Keratinocyte (primary cell): ENCODE measurements at regions not wholly inside any gene's neighbourhood (a gene's known extent, or its start where the extent isn't known, plus 50 kb on each side); places are given as distances from the start of the nearest gene placed in this dataset.

Experiments used
- DNase-seq: peaks from one replicate; pipeline ENCODE4 v3.0.0-alpha.2; 2011; ENCODE audit warnings: low read depth, missing footprints, low spot score
- FAIRE-seq: peaks from 2 replicates; lab custom pipeline; 2011; peaks lifted over from hg19 to GRCh38; lab: Jason Lieb, UNC
- H2AFZ ChIP-seq: 2 replicates; pipeline ENCODE4 v1.6.0; 2012; ENCODE audit warnings: low read length, control low read depth, inconsistent platforms; ENCODE audit not compliant: control insufficient read depth
- H3K27ac ChIP-seq: 2 replicates; pipeline ENCODE4 v1.5.1; 2011; ENCODE audit warnings: low read length; ENCODE audit not compliant: control insufficient read depth, insufficient read depth
- H3K27me3 ChIP-seq: 3 replicates; pipeline ENCODE4 v1.6.0; 2011; ENCODE audit warnings: low read length; ENCODE audit not compliant: control insufficient read depth, insufficient read depth; ENCODE audit errors: extremely low read depth
- H3K36me3 ChIP-seq, 2 experiments: 2 replicates in 1 of 2; 3 replicates in 1 of 2; pipeline ENCODE4 v1.5.1; 2011; ENCODE audit warnings: low read length in 2 of 2, mild to moderate bottlenecking in 1 of 2; ENCODE audit not compliant: control insufficient read depth in 2 of 2, insufficient read depth in 2 of 2; ENCODE audit errors: extremely low read depth in 1 of 2
- H3K4me1 ChIP-seq: 3 replicates; pipeline ENCODE4 v1.5.1; 2011; ENCODE audit warnings: low read length; ENCODE audit not compliant: control insufficient read depth, insufficient read depth; ENCODE audit errors: extremely low read depth
- H3K4me2 ChIP-seq: 3 replicates; pipeline ENCODE4 v1.6.0; 2011; ENCODE audit warnings: low read depth, low read length; ENCODE audit not compliant: control insufficient read depth, insufficient read depth; ENCODE audit errors: extremely low read depth
- H3K4me3 ChIP-seq, 3 experiments: fragments of 200-600 bp in 1 of 3; sonication (generic) in 1 of 3; 2 replicates in 2 of 3; 3 replicates in 1 of 3; pipeline ENCODE4 v1.5.1; 2011 to 2016; ENCODE audit warnings: low read length in 3 of 3, mild to moderate bottlenecking in 3 of 3, control low read depth in 2 of 3, inconsistent platforms in 1 of 3, low read depth in 1 of 3, mixed read lengths in 1 of 3, mixed run types in 1 of 3, moderate library complexity in 1 of 3; ENCODE audit not compliant: control insufficient read depth in 2 of 3, insufficient read depth in 2 of 3; ENCODE audit errors: extremely low read depth in 1 of 3
- H3K79me2 ChIP-seq: 2 replicates; pipeline ENCODE4 v1.6.0; 2012; ENCODE audit warnings: low read length; ENCODE audit not compliant: control insufficient read depth, insufficient read depth
- H3K9ac ChIP-seq: 3 replicates; pipeline ENCODE4 v1.6.0; 2011; ENCODE audit warnings: low read length; ENCODE audit not compliant: control insufficient read depth, insufficient read depth; ENCODE audit errors: extremely low read depth
- H3K9me1 ChIP-seq: 3 replicates; pipeline ENCODE4 v1.6.0; 2011; ENCODE audit warnings: low read length; ENCODE audit not compliant: control insufficient read depth, insufficient read depth; ENCODE audit errors: extremely low read depth
- H3K9me3 ChIP-seq: 2 replicates; pipeline ENCODE4 v1.5.1; 2012; ENCODE audit warnings: low read depth, low read length; ENCODE audit not compliant: control insufficient read depth
- H4K20me1 ChIP-seq: 3 replicates; pipeline ENCODE4 v1.6.0; 2011; ENCODE audit warnings: low read length; ENCODE audit not compliant: control insufficient read depth, insufficient read depth; ENCODE audit errors: extremely low read depth
- EZH2 ChIP-seq: IDR thresholded peaks from one replicate; pipeline ENCODE4 v1.6.1; 2012; ENCODE audit warnings: inconsistent platforms, mild to moderate bottlenecking, low read length, moderate library complexity
- dilution Hi-C: fragments of 300-500 bp; cut with MboI; formaldehyde crosslinking; loops from one replicate; pipeline ENCODE4 v1.7.0; 2020; ENCODE audit warnings: low sequenced_read_pairs; ENCODE audit not compliant: extremely low pct_ligation_motif_present
- TF ChIP-seq, protein P1 (sequence below), 3 experiments: IDR thresholded peaks in 1 of 3; conservative IDR thresholded peaks in 1 of 3; optimal IDR thresholded peaks in 1 of 3; 2 replicates in 2 of 3; 3 replicates in 1 of 3; pipeline versions ENCODE3 to v1.5.1; 2011; ENCODE audit warnings: low read length in 3 of 3, mild to moderate bottlenecking in 3 of 3, moderate library complexity in 2 of 3, control low read depth in 1 of 3, inconsistent platforms in 1 of 3; ENCODE audit not compliant: insufficient read depth in 2 of 3; ENCODE audit errors: extremely low read depth in 1 of 3

DNA sequence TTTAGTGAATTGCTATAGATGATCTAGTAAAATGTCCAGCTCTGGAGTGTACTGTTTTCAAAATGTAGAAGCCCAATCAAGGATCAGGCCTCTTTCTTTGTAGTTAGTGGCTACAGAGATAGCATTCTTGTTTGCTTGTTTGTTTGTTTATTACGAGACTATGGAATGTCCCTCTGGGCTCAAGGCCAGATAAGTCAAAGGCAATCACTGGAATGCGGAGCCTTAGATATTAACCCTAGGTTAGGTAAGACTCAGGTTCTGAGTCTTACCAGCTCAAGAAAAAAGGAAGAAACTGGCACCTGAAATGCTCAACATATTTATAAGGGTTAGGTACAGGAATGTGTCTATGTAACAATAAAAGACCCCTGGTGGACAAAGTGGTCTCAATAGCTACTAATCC lies 261.5 kb downstream of the SLC7A11 start:
- Histone ChIP-seq H3K27me3 (no peaks in the 10 kb centered on the region), H3K9me1 (no peaks in the 10 kb centered on the region), H3K4me2 (no peak overlapping the region), H3K27ac (no peak overlapping the region), H3K79me2 (no peaks in the 10 kb centered on the region), H4K20me1 (no peaks in the 10 kb centered on the region), H3K9ac (no peak overlapping the region), H3K36me3 (no peaks in the 10 kb centered on the region), H3K9me3 (no peaks in the 10 kb centered on the region), H3K4me1 (no peaks in the 10 kb centered on the region), H3K4me3 (no peak overlapping the region), H2AFZ (no peak overlapping the region)
- dilution Hi-C loops = no loop called here
- TF ChIP-seq, protein P1, sequence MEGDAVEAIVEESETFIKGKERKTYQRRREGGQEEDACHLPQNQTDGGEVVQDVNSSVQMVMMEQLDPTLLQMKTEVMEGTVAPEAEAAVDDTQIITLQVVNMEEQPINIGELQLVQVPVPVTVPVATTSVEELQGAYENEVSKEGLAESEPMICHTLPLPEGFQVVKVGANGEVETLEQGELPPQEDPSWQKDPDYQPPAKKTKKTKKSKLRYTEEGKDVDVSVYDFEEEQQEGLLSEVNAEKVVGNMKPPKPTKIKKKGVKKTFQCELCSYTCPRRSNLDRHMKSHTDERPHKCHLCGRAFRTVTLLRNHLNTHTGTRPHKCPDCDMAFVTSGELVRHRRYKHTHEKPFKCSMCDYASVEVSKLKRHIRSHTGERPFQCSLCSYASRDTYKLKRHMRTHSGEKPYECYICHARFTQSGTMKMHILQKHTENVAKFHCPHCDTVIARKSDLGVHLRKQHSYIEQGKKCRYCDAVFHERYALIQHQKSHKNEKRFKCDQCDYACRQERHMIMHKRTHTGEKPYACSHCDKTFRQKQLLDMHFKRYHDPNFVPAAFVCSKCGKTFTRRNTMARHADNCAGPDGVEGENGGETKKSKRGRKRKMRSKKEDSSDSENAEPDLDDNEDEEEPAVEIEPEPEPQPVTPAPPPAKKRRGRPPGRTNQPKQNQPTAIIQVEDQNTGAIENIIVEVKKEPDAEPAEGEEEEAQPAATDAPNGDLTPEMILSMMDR (optimal IDR thresholded peaks at IDR 0.05 in 1 of 3, IDR thresholded peaks at IDR 0.05 in 1 of 3, conservative IDR thresholded peaks at IDR 0.05 in 1 of 3; ENCODE audit: extremely low read depth in 1 of 3, insufficient read depth in 2 of 3, low read length in 3 of 3) = no peak
- no peak for TF ChIP-seq EZH2
- FAIRE-seq (no peak), DNase-seq (no peak)

DNA sequence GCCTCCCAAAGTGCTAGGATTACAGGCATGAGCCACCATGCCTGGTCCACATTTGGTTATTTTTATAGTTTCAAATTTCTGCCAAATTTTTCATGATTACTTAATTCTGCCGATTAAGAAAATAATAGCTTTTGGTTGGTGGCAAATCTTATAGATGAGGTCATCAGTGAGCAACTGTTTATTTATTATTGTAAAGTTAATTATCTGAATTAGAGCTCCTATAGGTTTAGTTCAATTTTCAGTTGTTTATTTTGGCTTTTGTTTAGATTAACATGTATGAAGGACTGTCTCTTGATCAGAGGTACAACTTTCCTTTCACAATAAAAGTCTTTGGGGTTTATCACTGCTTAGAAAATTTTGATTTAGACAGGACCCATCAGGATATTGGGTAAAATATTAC lies 262.2 kb downstream of the SLC7A11 start:
- Histone ChIP-seq H2AFZ (no peak overlapping the region), H3K9ac (no peak overlapping the region), H3K9me1 (no peaks in the 10 kb centered on the region), H4K20me1 (no peaks in the 10 kb centered on the region), H3K27me3 (no peaks in the 10 kb centered on the region), H3K4me3 (no peak overlapping the region), H3K79me2 (no peaks in the 10 kb centered on the region), H3K4me1 (no peaks in the 10 kb centered on the region), H3K27ac (no peak overlapping the region), H3K9me3 (no peaks in the 10 kb centered on the region), H3K4me2 (no peak overlapping the region), H3K36me3 (no peaks in the 10 kb centered on the region)
- dilution Hi-C loops = no loop called here
- DNase-seq (no peak), FAIRE-seq (no peak)
- TF ChIP-seq, protein P1 (optimal IDR thresholded peaks at IDR 0.05 in 1 of 3, IDR thresholded peaks at IDR 0.05 in 1 of 3, conservative IDR thresholded peaks at IDR 0.05 in 1 of 3; ENCODE audit: extremely low read depth in 1 of 3, insufficient read depth in 2 of 3, low read length in 3 of 3) = no peak
- no peak for TF ChIP-seq EZH2
